Liver (tissue), 8 donors: ENCODE measurements at regions not wholly inside any gene's neighbourhood (a gene's known extent, or its start where the extent isn't known, plus 50 kb on each side); places are given as distances from the start of the nearest gene placed in this dataset.
A peak's percentile ranks its signal among the peaks of the same experiment; 100 is the strongest.

Source experiments
- DNase-seq: peaks from one replicate; pipeline ENCODE4 v3.0.0-alpha.2; 2017; ENCODE audit warnings: low spot score
- H3K27ac ChIP-seq, 2 donors: one replicate each; pipeline ENCODE4 v1.7.0; 2013; ENCODE audit warnings: inconsistent platforms in 2 of 2, low read length in 2 of 2, control low read depth in 1 of 2, low read depth in 1 of 2, mild to moderate bottlenecking in 1 of 2
- H3K27me3 ChIP-seq, 4 donors: one replicate each; pipeline versions ENCODE4 v1.6.1 to v1.7.0; 2013; ENCODE audit warnings: low read length in 3 of 4, inconsistent platforms in 1 of 4, mild to moderate bottlenecking in 1 of 4, moderate library complexity in 1 of 4; ENCODE audit not compliant: control insufficient read depth in 4 of 4, insufficient read depth in 4 of 4
- H3K36me3 ChIP-seq, 4 donors: one replicate each; pipeline versions ENCODE4 v1.6.1 to v1.7.0; 2013; ENCODE audit warnings: low read length in 3 of 4, mild to moderate bottlenecking in 3 of 4, low read depth in 1 of 4, moderate library complexity in 1 of 4; ENCODE audit not compliant: control insufficient read depth in 4 of 4, insufficient read depth in 3 of 4
- H3K4me1 ChIP-seq, 4 donors: one replicate each; pipeline versions ENCODE4 v1.6.1 to v1.7.0; 2013; ENCODE audit warnings: low read length in 3 of 4, mild to moderate bottlenecking in 3 of 4, moderate library complexity in 1 of 4; ENCODE audit not compliant: control insufficient read depth in 4 of 4, insufficient read depth in 4 of 4
- H3K4me3 ChIP-seq, 3 donors: one replicate each; pipeline versions ENCODE4 v1.6.1 to v1.7.0; 2013; ENCODE audit warnings: low read length in 3 of 3, control low read depth in 1 of 3, low read depth in 1 of 3, mild to moderate bottlenecking in 1 of 3
- H3K9ac ChIP-seq, 2 donors: one replicate each; pipeline ENCODE4 v1.7.0; 2013; ENCODE audit warnings: low read length in 2 of 2, mild to moderate bottlenecking in 2 of 2, moderate library complexity in 2 of 2, control low read depth in 1 of 2, low read depth in 1 of 2
- H3K9me3 ChIP-seq, 4 donors: one replicate each; pipeline versions ENCODE4 v1.6.1 to v1.7.0; 2013; ENCODE audit warnings: low read length in 3 of 4; ENCODE audit not compliant: control insufficient read depth in 4 of 4
- ATF3 ChIP-seq: IDR thresholded peaks from 2 replicates; pipeline ENCODE4 v1.6.1; 2016; ENCODE audit warnings: antibody characterized with exemption
- CTCF ChIP-seq: fragments of 150-350 bp; IDR thresholded peaks from 2 replicates; pipeline ENCODE4 v1.5.1; 2017; ENCODE audit warnings: improper control_type of control experiment, low read depth, low read length; ENCODE audit not compliant: missing input control
- FOXA1 ChIP-seq: IDR thresholded peaks from 2 replicates; pipeline ENCODE4 v1.6.1; 2016; ENCODE audit warnings: antibody characterized with exemption
- FOXA2 ChIP-seq: IDR thresholded peaks from 2 replicates; pipeline ENCODE4 v1.6.1; 2016; ENCODE audit warnings: antibody characterized with exemption
- GABPA ChIP-seq, 2 donors: IDR thresholded peaks in 1 of 2; conservative IDR thresholded peaks in 1 of 2; 2 replicates each; pipeline ENCODE4 v1.6.1; 2016; ENCODE audit warnings: antibody characterized with exemption in 2 of 2, mild to moderate bottlenecking in 1 of 2, moderate library complexity in 1 of 2
- HNF4A ChIP-seq, 2 donors: conservative IDR thresholded peaks; 2 replicates each; pipeline ENCODE4 v1.6.1; 2016; ENCODE audit warnings: antibody characterized with exemption in 2 of 2, mild to moderate bottlenecking in 2 of 2
- HNF4G ChIP-seq: IDR thresholded peaks from 2 replicates; pipeline ENCODE4 v1.6.1; 2016; ENCODE audit warnings: antibody characterized with exemption
- JUND ChIP-seq, 2 donors: IDR thresholded peaks; 2 replicates each; pipeline ENCODE4 v1.6.1; 2016; ENCODE audit warnings: antibody characterized with exemption in 2 of 2
- NR2F2 ChIP-seq: IDR thresholded peaks from 2 replicates; pipeline ENCODE4 v1.6.1; 2016; ENCODE audit warnings: antibody characterized with exemption
- RAD21 ChIP-seq, 2 donors: IDR thresholded peaks; 2 replicates each; pipeline ENCODE4 v1.6.1; 2016; ENCODE audit warnings: antibody characterized with exemption in 2 of 2, mild to moderate bottlenecking in 2 of 2
- RXRA ChIP-seq, 2 donors: IDR thresholded peaks; 2 replicates each; pipeline ENCODE4 v1.6.1; 2017 to 2018; ENCODE audit warnings: antibody characterized with exemption in 2 of 2, mild to moderate bottlenecking in 1 of 2
- SP1 ChIP-seq: IDR thresholded peaks from 2 replicates; pipeline ENCODE4 v1.6.1; 2018; ENCODE audit warnings: antibody characterized with exemption, mild to moderate bottlenecking
- YY1 ChIP-seq: IDR thresholded peaks from 2 replicates; pipeline ENCODE4 v1.6.1; 2016; ENCODE audit warnings: antibody characterized with exemption, mild to moderate bottlenecking
- WGBS: extraction: QIAGEN DNeasy Blood & Tissue Kit; methylation state at CpG from one replicate; pipeline ENCODE4 v1.1.7; 2013; 5-methylcytosine and 5-hydroxymethylcytosine counted together
- donor health status: healthy.
- donor health status: healthy.
- donor health status: healthy.
- donor health status: healthy.
- donor health status: healthy.

GRCh38 chr2:13046557-13047165, 329.9 kb downstream of the TRIB2 start:
- Histone ChIP-seq H3K9me3 (no peaks in the 10 kb centered on the region), H3K9ac (no peak overlapping the region), H3K4me3 (no peak overlapping the region), H3K36me3 (no peaks in the 10 kb centered on the region), H3K4me1 (no peaks in the 10 kb centered on the region), H3K27ac (no peak overlapping the region), H3K27me3 (no peaks in the 10 kb centered on the region)
- TF ChIP-seq FOXA2: no peak
- peak; percentile 36 for TF ChIP-seq CTCF
- no peak for TF ChIP-seq GABPA (IDR thresholded peaks at IDR 0.05 in 1 of 2, conservative IDR thresholded peaks at IDR 0.05 in 1 of 2)
- peak; percentile 66 to 76 for TF ChIP-seq RAD21 (IDR thresholded peaks at IDR 0.05)
- 47% methylated on average over 2 of the region's 2 CpGs for WGBS
- DNase-seq: no peak

GRCh38 chr2:13050764-13051163, 334.0 kb downstream of the TRIB2 start:
- H3K9ac ChIP-seq: no peak overlapping the region
- H3K4me1 ChIP-seq: no peaks in the 10 kb centered on the region
- H3K4me3 ChIP-seq: no peak overlapping the region
- no peaks in the 10 kb centered on the region for H3K9me3 ChIP-seq
- DNase-seq: no peak
- no peaks in the 10 kb centered on the region for H3K27me3 ChIP-seq
- H3K27ac ChIP-seq: no peak overlapping the region
- no peaks in the 10 kb centered on the region for H3K36me3 ChIP-seq
- TF ChIP-seq HNF4G (no peak), RXRA (IDR thresholded peaks at IDR 0.05) (no peak), NR2F2 (no peak)

- no peak for DNase-seq
- no peak overlapping the region for H3K9ac ChIP-seq
- no peak overlapping the region for H3K4me3 ChIP-seq
- no peaks in the 10 kb centered on the region for H3K9me3 ChIP-seq
- TF ChIP-seq RXRA (IDR thresholded peaks at IDR 0.05) (no peak), YY1 (no peak), ATF3 (no peak), HNF4A (conservative IDR thresholded peaks at IDR 0.05) (no peak)
- H3K27ac ChIP-seq: no peak overlapping the region
- no peaks in the 10 kb centered on the region for H3K36me3 ChIP-seq
- no peaks in the 10 kb centered on the region for H3K4me1 ChIP-seq
- 35% methylated on average over 4 of the region's 4 CpGs for WGBS
- no peaks in the 10 kb centered on the region for H3K27me3 ChIP-seq
Observed at GRCh38 chr2:13052547-13052946, 335.8 kb downstream of the TRIB2 start.

- no peaks in the 10 kb centered on the region for H3K4me1 ChIP-seq
- H3K4me3 ChIP-seq: no peak overlapping the region
- no peaks in the 10 kb centered on the region for H3K9me3 ChIP-seq
- no peaks in the 10 kb centered on the region for H3K27me3 ChIP-seq
- no peak for DNase-seq
- 31% methylated on average over 3 of the region's 3 CpGs for WGBS
- H3K36me3 ChIP-seq: no peaks in the 10 kb centered on the region
- H3K9ac ChIP-seq: no peak overlapping the region
- no peak overlapping the region for H3K27ac ChIP-seq
- no peak for TF ChIP-seq RXRA (IDR thresholded peaks at IDR 0.05)
- no peak for TF ChIP-seq YY1
- TF ChIP-seq FOXA1: no peak
- TF ChIP-seq HNF4G: no peak
- TF ChIP-seq RAD21 (IDR thresholded peaks at IDR 0.05): peak; percentile 75 to 81
- peak; percentile 50 for TF ChIP-seq CTCF
- TF ChIP-seq NR2F2: no peak
- TF ChIP-seq GABPA (IDR thresholded peaks at IDR 0.05 in 1 of 2, conservative IDR thresholded peaks at IDR 0.05 in 1 of 2): no peak
- no peak for TF ChIP-seq SP1
- TF ChIP-seq JUND (IDR thresholded peaks at IDR 0.05): no peak
Observed at GRCh38 chr2:13056259-13056843, 339.6 kb downstream of the TRIB2 start.
